ENCODE measurements at regions not wholly inside any gene's neighbourhood (a gene's known extent, or its start where the extent isn't known, plus 50 kb on each side); places are given as distances from the start of the nearest gene placed in this dataset.

DNA sequence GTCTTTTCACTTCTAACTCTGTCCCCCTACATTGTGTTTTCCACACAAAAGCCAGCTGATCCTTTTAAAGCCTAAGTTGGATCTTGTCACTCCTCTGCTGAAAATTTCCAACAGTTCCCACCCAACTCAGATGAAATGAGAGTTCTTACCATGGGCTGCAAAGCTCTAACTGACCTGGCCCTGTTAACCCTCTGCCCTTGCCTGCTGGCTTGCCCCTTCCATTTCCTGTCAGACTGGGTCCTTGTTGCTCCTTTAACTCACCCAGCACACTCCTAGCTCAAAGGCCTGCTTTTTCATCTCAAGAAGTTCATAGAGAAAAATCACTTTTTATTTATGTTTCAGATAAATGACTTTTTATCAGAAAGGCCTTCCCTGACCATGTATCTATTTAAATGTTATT, 66.5 kb upstream of the HEY2 start (continued):
- TF ChIP-seq, protein P1, sequence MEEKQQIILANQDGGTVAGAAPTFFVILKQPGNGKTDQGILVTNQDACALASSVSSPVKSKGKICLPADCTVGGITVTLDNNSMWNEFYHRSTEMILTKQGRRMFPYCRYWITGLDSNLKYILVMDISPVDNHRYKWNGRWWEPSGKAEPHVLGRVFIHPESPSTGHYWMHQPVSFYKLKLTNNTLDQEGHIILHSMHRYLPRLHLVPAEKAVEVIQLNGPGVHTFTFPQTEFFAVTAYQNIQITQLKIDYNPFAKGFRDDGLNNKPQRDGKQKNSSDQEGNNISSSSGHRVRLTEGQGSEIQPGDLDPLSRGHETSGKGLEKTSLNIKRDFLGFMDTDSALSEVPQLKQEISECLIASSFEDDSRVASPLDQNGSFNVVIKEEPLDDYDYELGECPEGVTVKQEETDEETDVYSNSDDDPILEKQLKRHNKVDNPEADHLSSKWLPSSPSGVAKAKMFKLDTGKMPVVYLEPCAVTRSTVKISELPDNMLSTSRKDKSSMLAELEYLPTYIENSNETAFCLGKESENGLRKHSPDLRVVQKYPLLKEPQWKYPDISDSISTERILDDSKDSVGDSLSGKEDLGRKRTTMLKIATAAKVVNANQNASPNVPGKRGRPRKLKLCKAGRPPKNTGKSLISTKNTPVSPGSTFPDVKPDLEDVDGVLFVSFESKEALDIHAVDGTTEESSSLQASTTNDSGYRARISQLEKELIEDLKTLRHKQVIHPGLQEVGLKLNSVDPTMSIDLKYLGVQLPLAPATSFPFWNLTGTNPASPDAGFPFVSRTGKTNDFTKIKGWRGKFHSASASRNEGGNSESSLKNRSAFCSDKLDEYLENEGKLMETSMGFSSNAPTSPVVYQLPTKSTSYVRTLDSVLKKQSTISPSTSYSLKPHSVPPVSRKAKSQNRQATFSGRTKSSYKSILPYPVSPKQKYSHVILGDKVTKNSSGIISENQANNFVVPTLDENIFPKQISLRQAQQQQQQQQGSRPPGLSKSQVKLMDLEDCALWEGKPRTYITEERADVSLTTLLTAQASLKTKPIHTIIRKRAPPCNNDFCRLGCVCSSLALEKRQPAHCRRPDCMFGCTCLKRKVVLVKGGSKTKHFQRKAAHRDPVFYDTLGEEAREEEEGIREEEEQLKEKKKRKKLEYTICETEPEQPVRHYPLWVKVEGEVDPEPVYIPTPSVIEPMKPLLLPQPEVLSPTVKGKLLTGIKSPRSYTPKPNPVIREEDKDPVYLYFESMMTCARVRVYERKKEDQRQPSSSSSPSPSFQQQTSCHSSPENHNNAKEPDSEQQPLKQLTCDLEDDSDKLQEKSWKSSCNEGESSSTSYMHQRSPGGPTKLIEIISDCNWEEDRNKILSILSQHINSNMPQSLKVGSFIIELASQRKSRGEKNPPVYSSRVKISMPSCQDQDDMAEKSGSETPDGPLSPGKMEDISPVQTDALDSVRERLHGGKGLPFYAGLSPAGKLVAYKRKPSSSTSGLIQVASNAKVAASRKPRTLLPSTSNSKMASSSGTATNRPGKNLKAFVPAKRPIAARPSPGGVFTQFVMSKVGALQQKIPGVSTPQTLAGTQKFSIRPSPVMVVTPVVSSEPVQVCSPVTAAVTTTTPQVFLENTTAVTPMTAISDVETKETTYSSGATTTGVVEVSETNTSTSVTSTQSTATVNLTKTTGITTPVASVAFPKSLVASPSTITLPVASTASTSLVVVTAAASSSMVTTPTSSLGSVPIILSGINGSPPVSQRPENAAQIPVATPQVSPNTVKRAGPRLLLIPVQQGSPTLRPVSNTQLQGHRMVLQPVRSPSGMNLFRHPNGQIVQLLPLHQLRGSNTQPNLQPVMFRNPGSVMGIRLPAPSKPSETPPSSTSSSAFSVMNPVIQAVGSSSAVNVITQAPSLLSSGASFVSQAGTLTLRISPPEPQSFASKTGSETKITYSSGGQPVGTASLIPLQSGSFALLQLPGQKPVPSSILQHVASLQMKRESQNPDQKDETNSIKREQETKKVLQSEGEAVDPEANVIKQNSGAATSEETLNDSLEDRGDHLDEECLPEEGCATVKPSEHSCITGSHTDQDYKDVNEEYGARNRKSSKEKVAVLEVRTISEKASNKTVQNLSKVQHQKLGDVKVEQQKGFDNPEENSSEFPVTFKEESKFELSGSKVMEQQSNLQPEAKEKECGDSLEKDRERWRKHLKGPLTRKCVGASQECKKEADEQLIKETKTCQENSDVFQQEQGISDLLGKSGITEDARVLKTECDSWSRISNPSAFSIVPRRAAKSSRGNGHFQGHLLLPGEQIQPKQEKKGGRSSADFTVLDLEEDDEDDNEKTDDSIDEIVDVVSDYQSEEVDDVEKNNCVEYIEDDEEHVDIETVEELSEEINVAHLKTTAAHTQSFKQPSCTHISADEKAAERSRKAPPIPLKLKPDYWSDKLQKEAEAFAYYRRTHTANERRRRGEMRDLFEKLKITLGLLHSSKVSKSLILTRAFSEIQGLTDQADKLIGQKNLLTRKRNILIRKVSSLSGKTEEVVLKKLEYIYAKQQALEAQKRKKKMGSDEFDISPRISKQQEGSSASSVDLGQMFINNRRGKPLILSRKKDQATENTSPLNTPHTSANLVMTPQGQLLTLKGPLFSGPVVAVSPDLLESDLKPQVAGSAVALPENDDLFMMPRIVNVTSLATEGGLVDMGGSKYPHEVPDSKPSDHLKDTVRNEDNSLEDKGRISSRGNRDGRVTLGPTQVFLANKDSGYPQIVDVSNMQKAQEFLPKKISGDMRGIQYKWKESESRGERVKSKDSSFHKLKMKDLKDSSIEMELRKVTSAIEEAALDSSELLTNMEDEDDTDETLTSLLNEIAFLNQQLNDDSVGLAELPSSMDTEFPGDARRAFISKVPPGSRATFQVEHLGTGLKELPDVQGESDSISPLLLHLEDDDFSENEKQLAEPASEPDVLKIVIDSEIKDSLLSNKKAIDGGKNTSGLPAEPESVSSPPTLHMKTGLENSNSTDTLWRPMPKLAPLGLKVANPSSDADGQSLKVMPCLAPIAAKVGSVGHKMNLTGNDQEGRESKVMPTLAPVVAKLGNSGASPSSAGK (IDR thresholded peaks at IDR 0.05): no peak
- no peak for TF ChIP-seq ELF1 (tag; IDR thresholded peaks at IDR 0.05)
- TF ChIP-seq, protein P2, sequence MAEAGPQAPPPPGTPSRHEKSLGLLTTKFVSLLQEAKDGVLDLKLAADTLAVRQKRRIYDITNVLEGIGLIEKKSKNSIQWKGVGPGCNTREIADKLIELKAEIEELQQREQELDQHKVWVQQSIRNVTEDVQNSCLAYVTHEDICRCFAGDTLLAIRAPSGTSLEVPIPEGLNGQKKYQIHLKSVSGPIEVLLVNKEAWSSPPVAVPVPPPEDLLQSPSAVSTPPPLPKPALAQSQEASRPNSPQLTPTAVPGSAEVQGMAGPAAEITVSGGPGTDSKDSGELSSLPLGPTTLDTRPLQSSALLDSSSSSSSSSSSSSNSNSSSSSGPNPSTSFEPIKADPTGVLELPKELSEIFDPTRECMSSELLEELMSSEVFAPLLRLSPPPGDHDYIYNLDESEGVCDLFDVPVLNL (CRISPR knock-in tag; IDR thresholded peaks at IDR 0.05; ENCODE audit: low read depth): no peak
- TF ChIP-seq, protein P3, sequence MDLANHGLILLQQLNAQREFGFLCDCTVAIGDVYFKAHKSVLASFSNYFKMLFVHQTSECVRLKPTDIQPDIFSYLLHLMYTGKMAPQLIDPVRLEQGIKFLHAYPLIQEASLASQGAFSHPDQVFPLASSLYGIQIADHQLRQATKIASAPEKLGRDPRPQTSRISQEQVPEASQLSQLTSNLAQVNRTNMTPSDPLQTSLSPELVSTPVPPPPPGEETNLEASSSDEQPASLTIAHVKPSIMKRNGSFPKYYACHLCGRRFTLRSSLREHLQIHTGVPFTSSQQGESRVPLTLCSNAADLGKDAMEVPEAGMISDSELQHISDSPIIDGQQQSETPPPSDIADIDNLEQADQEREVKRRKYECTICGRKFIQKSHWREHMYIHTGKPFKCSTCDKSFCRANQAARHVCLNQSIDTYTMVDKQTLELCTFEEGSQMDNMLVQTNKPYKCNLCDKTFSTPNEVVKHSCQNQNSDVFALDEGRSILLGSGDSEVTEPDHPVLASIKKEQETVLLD (IDR thresholded peaks at IDR 0.05): no peak
